AG04449 (cell line): ENCODE measurements at regions not wholly inside any gene's neighbourhood (a gene's known extent, or its start where the extent isn't known, plus 50 kb on each side); places are given as distances from the start of the nearest gene placed in this dataset.

ENCODE experiments used
- CTCF ChIA-PET: fragments of 350-600 bp; formaldehyde crosslinking; extraction: SDS; loops from one replicate; lab custom pipeline; 2021; ENCODE audit warnings: antibody characterized with exemption; lab: Yijun Ruan, JAX
- POLR2A ChIA-PET: fragments of 400-600, 350-600 bp; formaldehyde crosslinking; extraction: SDS; loops from one replicate; lab custom pipeline; 2020; ENCODE audit warnings: antibody characterized with exemption, inconsistent platforms; lab: Yijun Ruan, JAX
- DNase-seq: peaks from one replicate; pipeline ENCODE4 v3.0.0-alpha.2; 2010; ENCODE audit warnings: low read depth, low spot score
- H3K4me3 ChIP-seq: 2 replicates; pipeline ENCODE4 v1.5.1; 2011; ENCODE audit warnings: low read depth, mild to moderate bottlenecking, control low read depth, low read length
- TF ChIP-seq, protein P1 (sequence below): IDR thresholded peaks from one replicate; pipeline ENCODE4 v1.5.1; 2011; ENCODE audit warnings: mild to moderate bottlenecking, moderate library complexity, low read length, control low read depth, inconsistent platforms; ENCODE audit not compliant: insufficient read depth; ENCODE audit errors: missing control alignments

GRCh38 chr3:18119866-18120265 is 305.3 kb downstream of the SATB1 start:
- H3K4me3 ChIP-seq, result no peak overlapping the region
- TF ChIP-seq, protein P1, sequence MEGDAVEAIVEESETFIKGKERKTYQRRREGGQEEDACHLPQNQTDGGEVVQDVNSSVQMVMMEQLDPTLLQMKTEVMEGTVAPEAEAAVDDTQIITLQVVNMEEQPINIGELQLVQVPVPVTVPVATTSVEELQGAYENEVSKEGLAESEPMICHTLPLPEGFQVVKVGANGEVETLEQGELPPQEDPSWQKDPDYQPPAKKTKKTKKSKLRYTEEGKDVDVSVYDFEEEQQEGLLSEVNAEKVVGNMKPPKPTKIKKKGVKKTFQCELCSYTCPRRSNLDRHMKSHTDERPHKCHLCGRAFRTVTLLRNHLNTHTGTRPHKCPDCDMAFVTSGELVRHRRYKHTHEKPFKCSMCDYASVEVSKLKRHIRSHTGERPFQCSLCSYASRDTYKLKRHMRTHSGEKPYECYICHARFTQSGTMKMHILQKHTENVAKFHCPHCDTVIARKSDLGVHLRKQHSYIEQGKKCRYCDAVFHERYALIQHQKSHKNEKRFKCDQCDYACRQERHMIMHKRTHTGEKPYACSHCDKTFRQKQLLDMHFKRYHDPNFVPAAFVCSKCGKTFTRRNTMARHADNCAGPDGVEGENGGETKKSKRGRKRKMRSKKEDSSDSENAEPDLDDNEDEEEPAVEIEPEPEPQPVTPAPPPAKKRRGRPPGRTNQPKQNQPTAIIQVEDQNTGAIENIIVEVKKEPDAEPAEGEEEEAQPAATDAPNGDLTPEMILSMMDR, result no peak
- ChIA-PET CTCF (no interaction called here), POLR2A (no interaction called here)
- no peak for DNase-seq

DNA sequence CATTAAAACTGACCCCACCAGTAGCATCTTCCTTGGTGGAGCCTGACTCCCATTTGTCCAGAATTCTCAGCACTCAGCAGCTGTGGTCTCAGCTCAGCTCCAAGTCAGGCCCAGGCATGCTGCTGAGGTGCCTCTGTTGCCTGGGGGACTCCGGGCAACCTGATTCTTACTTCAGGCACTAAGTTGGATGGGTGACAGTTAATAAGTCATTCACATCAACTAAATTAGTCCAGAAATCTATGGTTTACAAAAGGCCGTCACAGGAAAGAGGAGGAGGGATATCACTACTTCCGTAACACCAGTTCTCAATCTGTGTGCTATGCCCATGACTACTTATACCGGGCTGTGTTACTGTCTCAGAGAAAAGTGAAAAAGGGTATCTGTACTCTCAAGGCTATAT is 310.2 kb downstream of the SATB1 start:
- CTCF ChIA-PET, result no interaction called here
- H3K4me3 ChIP-seq, result no peak overlapping the region
- DNase-seq, result no peak
- TF ChIP-seq, protein P1, result no peak
- POLR2A ChIA-PET, result no interaction called here

GRCh38 chr3:18113417-18113816 is 311.7 kb downstream of the SATB1 start:
- TF ChIP-seq, protein P1, result no peak
- POLR2A ChIA-PET, result no interaction called here
- no peak overlapping the region for H3K4me3 ChIP-seq
- no peak for DNase-seq
- CTCF ChIA-PET, result no interaction called here

DNA sequence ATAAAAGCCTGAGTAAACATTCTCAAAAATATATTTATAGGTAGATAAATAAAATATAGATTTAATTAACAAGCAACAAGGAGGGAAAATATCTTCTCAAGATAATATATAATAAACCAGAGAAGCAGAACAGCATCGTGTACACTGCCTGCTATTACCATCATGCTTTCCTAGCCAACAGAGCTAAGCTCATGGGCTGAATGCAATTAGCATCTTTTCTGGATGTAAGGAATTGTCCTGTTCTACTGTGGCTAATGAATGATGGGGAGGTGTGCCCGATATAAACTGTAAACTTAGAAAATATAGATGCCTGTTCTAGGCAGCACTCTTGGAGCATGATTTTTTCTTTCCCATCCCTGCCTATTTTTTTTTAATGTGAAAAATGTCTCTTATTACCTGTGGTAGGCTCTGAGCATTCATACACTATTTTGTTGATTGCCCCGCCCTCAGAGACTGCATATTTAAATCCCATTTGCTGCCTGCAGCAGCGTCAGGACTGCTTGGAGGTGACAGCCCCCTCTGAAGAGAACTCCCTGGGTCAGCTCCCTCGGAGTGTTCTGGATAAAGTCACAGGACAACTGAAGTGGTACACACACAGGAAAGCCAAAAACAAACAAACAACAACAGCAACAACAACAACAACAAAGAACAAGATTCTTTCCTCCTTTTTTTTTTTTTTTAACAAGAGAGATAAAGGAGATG is 312.3 kb downstream of the SATB1 start:
- DNase-seq, result no peak
- TF ChIP-seq, protein P1, result no peak
- no peak overlapping the region for H3K4me3 ChIP-seq
- POLR2A ChIA-PET, result no interaction called here
- CTCF ChIA-PET, result no interaction called here

- POLR2A ChIA-PET, result interaction anchor here (0.6 kb wide), 1 partner anchor 12 kb away, joined by 4 read pairs; no protein-coding TSS in a partner anchor
- no peak for DNase-seq
- CTCF ChIA-PET, result no interaction called here
- H3K4me3 ChIP-seq, result peak overlapping the region; percentile 28
- TF ChIP-seq, protein P1, result no peak
Measured at GRCh38 chr3:18111796-18112232, 313.3 kb downstream of the SATB1 start.

GRCh38 chr3:18103591-18103990 is 321.5 kb downstream of the SATB1 start:
- ChIA-PET CTCF (no interaction called here), POLR2A (no interaction called here)
- no peak overlapping the region for H3K4me3 ChIP-seq
- TF ChIP-seq, protein P1, result no peak
- DNase-seq, result no peak
